ENCODE measurements at regions not wholly inside any gene's neighbourhood (a gene's known extent, or its start where the extent isn't known, plus 50 kb on each side); places are given as distances from the start of the nearest gene placed in this dataset.

DNA sequence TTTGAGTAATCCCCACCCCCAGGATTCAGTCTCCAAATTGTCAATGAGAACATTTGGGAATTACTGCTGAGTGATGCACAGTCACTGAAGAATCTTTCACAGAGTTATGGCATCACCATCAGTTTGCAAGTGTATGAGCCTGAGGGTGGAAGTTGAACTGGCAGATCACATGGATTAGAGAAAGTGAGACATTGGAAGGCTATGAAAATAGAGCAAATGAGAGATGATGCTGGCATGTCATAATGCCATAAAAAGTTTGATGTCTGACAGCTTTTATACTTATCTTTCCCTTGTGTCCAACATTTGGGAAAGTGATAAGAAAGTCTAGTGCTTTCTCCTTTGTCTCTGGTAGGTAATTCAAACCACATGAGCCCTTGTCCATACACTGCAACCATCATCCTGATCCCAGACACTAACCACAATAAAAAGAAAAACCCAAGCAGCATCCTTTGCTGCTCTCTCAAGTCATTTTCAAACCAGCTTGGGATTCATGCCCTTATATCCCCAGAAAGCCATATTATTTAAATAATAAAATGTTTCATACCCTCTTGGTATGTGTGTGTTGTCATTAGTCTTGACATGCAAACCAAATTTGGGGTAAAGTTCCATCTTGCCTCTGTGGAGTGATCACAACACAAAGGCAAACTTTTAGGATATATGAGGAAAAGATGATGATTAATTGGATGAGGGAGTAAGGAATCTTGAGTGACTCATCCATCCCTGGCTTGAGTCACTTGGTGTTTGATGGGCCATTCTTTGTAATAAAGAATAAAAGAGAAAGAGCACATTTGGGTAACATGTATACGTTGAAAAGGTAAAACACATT, 438.9 kb downstream of the GRXCR1 start:
- TF ChIP-seq, protein P1, sequence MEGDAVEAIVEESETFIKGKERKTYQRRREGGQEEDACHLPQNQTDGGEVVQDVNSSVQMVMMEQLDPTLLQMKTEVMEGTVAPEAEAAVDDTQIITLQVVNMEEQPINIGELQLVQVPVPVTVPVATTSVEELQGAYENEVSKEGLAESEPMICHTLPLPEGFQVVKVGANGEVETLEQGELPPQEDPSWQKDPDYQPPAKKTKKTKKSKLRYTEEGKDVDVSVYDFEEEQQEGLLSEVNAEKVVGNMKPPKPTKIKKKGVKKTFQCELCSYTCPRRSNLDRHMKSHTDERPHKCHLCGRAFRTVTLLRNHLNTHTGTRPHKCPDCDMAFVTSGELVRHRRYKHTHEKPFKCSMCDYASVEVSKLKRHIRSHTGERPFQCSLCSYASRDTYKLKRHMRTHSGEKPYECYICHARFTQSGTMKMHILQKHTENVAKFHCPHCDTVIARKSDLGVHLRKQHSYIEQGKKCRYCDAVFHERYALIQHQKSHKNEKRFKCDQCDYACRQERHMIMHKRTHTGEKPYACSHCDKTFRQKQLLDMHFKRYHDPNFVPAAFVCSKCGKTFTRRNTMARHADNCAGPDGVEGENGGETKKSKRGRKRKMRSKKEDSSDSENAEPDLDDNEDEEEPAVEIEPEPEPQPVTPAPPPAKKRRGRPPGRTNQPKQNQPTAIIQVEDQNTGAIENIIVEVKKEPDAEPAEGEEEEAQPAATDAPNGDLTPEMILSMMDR (IDR thresholded peaks at IDR 0.05), result no peak
- no peak for TF ChIP-seq POLR2A (IDR thresholded peaks at IDR 0.05)

All from adrenal gland (tissue), 5 donors.